ENCODE measurements at regions not wholly inside any gene's neighbourhood (a gene's known extent, or its start where the extent isn't known, plus 50 kb on each side); places are given as distances from the start of the nearest gene placed in this dataset.

DNA sequence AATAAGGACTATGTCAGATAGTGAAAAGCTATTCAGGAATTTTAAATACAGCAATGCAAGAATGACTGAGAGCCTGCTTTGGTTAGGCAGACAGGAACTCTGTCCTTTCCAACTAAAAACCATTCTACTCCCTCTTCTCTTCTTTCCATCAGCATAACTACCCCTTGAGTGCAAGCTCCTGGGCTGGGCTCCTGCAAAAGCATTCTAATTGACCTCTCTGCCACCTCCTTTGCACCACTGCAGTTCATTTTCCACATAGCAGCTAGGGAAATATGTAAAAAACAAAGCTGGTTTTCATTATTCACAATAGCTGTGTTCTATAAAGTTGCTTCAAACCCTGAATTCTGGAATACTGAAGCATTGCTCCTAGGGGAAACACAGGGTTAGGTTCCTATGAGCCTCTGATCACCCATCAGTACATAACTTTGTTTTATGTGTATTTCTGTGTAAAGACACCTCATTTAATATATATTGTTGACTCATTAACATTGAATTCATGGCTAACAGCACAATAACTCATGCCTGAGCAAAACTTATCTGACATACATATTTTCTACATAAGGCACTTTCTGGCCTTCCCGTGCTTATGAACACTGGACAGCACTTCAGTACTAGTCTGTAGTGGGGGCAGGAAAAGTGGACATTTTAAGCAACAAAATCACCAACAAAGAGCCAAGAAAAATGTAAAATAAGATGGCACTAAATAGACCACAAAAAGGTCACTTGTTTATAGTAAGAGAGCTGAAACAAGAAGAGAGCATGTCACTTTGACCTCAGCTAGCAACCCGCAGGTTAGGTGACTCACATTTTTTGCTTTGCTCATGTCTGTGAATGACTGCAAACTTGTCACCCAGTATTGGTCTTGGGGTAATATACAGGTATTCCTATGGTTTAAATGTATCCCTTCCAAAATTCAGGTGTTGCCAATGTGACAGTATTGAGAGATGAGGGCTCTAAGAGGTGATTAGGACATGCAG lies 57.9 kb upstream of the IRF2BP2 start:
- TF ChIP-seq EZH2 (IDR thresholded peaks at IDR 0.05; ENCODE audit: low read length), result no peak
- TF ChIP-seq, protein P1, sequence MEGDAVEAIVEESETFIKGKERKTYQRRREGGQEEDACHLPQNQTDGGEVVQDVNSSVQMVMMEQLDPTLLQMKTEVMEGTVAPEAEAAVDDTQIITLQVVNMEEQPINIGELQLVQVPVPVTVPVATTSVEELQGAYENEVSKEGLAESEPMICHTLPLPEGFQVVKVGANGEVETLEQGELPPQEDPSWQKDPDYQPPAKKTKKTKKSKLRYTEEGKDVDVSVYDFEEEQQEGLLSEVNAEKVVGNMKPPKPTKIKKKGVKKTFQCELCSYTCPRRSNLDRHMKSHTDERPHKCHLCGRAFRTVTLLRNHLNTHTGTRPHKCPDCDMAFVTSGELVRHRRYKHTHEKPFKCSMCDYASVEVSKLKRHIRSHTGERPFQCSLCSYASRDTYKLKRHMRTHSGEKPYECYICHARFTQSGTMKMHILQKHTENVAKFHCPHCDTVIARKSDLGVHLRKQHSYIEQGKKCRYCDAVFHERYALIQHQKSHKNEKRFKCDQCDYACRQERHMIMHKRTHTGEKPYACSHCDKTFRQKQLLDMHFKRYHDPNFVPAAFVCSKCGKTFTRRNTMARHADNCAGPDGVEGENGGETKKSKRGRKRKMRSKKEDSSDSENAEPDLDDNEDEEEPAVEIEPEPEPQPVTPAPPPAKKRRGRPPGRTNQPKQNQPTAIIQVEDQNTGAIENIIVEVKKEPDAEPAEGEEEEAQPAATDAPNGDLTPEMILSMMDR (optimal IDR thresholded peaks at IDR 0.05 in 1 of 3, IDR thresholded peaks at IDR 0.05 in 1 of 3, conservative IDR thresholded peaks at IDR 0.05 in 1 of 3; ENCODE audit: extremely low read depth in 1 of 3, insufficient read depth in 2 of 3, low read length in 3 of 3), result no peak
